ENCODE measurements at regions not wholly inside any gene's neighbourhood (a gene's known extent, or its start where the extent isn't known, plus 50 kb on each side); places are given as distances from the start of the nearest gene placed in this dataset.
A peak's percentile ranks its signal among the peaks of the same experiment; 100 is the strongest.

- H3K36me3 Mint-ChIP-seq (ENCODE audit: unreplicated experiment): no peaks in the 10 kb centered on the region
- H3K27me3 Mint-ChIP-seq (ENCODE audit: unreplicated experiment): no peaks in the 10 kb centered on the region
- DNase-seq (ENCODE audit: extremely low spot score, unreplicated experiment): peak; percentile 80
- no peaks in the 10 kb centered on the region for H3K4me1 Mint-ChIP-seq (ENCODE audit: unreplicated experiment)
- H3K4me3 Mint-ChIP-seq (ENCODE audit: unreplicated experiment): no peak overlapping the region
- no peak for TF ChIP-seq CTCF (IDR thresholded peaks at IDR 0.05)
- no peak overlapping the region for H3K27ac Mint-ChIP-seq (ENCODE audit: unreplicated experiment)
- H3K9me3 Mint-ChIP-seq (ENCODE audit: unreplicated experiment): peaks cover 30% of the 10 kb centered on the region
These were observed 380.7 kb downstream of the IRX2 start for GRCh38 chr5:2370626-2371418.

- H3K4me3 Mint-ChIP-seq (ENCODE audit: unreplicated experiment): no peak overlapping the region
- no peaks in the 10 kb centered on the region for H3K27me3 Mint-ChIP-seq (ENCODE audit: unreplicated experiment)
- no peaks in the 10 kb centered on the region for H3K36me3 Mint-ChIP-seq (ENCODE audit: unreplicated experiment)
- H3K4me1 Mint-ChIP-seq (ENCODE audit: unreplicated experiment): no peaks in the 10 kb centered on the region
- peaks cover 30% of the 10 kb centered on the region for H3K9me3 Mint-ChIP-seq (ENCODE audit: unreplicated experiment)
- no peak for TF ChIP-seq CTCF (IDR thresholded peaks at IDR 0.05)
- peak; percentile 63 for DNase-seq (ENCODE audit: extremely low spot score, unreplicated experiment)
- no peak overlapping the region for H3K27ac Mint-ChIP-seq (ENCODE audit: unreplicated experiment)
These were observed 382.3 kb downstream of the IRX2 start for GRCh38 chr5:2369178-2369577.

- DNase-seq (ENCODE audit: extremely low spot score, unreplicated experiment): peak; percentile 49
- no peak overlapping the region for H3K4me3 Mint-ChIP-seq (ENCODE audit: unreplicated experiment)
- no peaks in the 10 kb centered on the region for H3K36me3 Mint-ChIP-seq (ENCODE audit: unreplicated experiment)
- TF ChIP-seq CTCF (IDR thresholded peaks at IDR 0.05): no peak
- no peaks in the 10 kb centered on the region for H3K27me3 Mint-ChIP-seq (ENCODE audit: unreplicated experiment)
- H3K9me3 Mint-ChIP-seq (ENCODE audit: unreplicated experiment): peaks cover 42% of the 10 kb centered on the region
- H3K27ac Mint-ChIP-seq (ENCODE audit: unreplicated experiment): no peak overlapping the region
- no peaks in the 10 kb centered on the region for H3K4me1 Mint-ChIP-seq (ENCODE audit: unreplicated experiment)
These were observed 384.7 kb downstream of the IRX2 start for GRCh38 chr5:2366816-2367215.

- DNase-seq (ENCODE audit: extremely low spot score, unreplicated experiment): no peak
- no peaks in the 10 kb centered on the region for H3K4me1 Mint-ChIP-seq (ENCODE audit: unreplicated experiment)
- H3K36me3 Mint-ChIP-seq (ENCODE audit: unreplicated experiment): no peaks in the 10 kb centered on the region
- H3K27ac Mint-ChIP-seq (ENCODE audit: unreplicated experiment): no peak overlapping the region
- H3K4me3 Mint-ChIP-seq (ENCODE audit: unreplicated experiment): no peak overlapping the region
- no peak for TF ChIP-seq CTCF (IDR thresholded peaks at IDR 0.05)
- H3K27me3 Mint-ChIP-seq (ENCODE audit: unreplicated experiment): no peaks in the 10 kb centered on the region
- H3K9me3 Mint-ChIP-seq (ENCODE audit: unreplicated experiment): peaks cover 60% of the 10 kb centered on the region
These were observed 394.2 kb downstream of the IRX2 start for GRCh38 chr5:2357309-2357708.

GRCh38 chr5:2355859-2356258 lies 395.6 kb downstream of the IRX2 start:
- peak; percentile 57 for DNase-seq (ENCODE audit: extremely low spot score, unreplicated experiment)
- H3K36me3 Mint-ChIP-seq (ENCODE audit: unreplicated experiment): no peaks in the 10 kb centered on the region
- H3K27ac Mint-ChIP-seq (ENCODE audit: unreplicated experiment): no peak overlapping the region
- TF ChIP-seq CTCF (IDR thresholded peaks at IDR 0.05): no peak
- no peak overlapping the region for H3K4me3 Mint-ChIP-seq (ENCODE audit: unreplicated experiment)
- peaks cover 54% of the 10 kb centered on the region for H3K9me3 Mint-ChIP-seq (ENCODE audit: unreplicated experiment)
- no peaks in the 10 kb centered on the region for H3K4me1 Mint-ChIP-seq (ENCODE audit: unreplicated experiment)
- H3K27me3 Mint-ChIP-seq (ENCODE audit: unreplicated experiment): no peaks in the 10 kb centered on the region
